HepG2 (cell line): ENCODE measurements at regions not wholly inside any gene's neighbourhood (a gene's known extent, or its start where the extent isn't known, plus 50 kb on each side); places are given as distances from the start of the nearest gene placed in this dataset.

ENCODE experiments used
- EP300 ChIP-seq, 3 experiments: sonication (generic) in 1 of 3; formaldehyde crosslinking in 1 of 3; IDR thresholded peaks; 2 replicates each; pipeline versions ENCODE4 v1.5.1 to v1.6.1; 2011 to 2020; ENCODE audit warnings: low read depth in 2 of 3, low read length in 2 of 3, borderline replicate concordance in 1 of 3, improper control_type of control experiment in 1 of 3, mild to moderate bottlenecking in 1 of 3, missing genetic modification reagents in 1 of 3, moderate library complexity in 1 of 3
- ETV6 ChIP-seq: sonication (generic); formaldehyde crosslinking; conservative IDR thresholded peaks from 2 replicates; pipeline ENCODE4 v1.4.0; 2020; ENCODE audit warnings: missing genetic modification reagents
- KAT8 ChIP-seq: IDR thresholded peaks from 2 replicates; pipeline ENCODE4 v1.6.1; 2016; ENCODE audit warnings: missing genetic modification reagents, missing compliant biosample characterization
- MED8 ChIP-seq: sonication (generic); formaldehyde crosslinking; IDR thresholded peaks from 2 replicates; pipeline ENCODE4 v1.8.1; 2023; ENCODE audit warnings: mild to moderate bottlenecking, missing genetic modification reagents; ENCODE audit not compliant: insufficient replicate concordance
- MTA1 ChIP-seq: sonication (generic); formaldehyde crosslinking; IDR thresholded peaks from 2 replicates; pipeline ENCODE4 v1.4.0; 2020; ENCODE audit warnings: missing genetic modification reagents, mild to moderate bottlenecking, borderline replicate concordance
- MXI1 ChIP-seq: IDR thresholded peaks from 3 replicates; pipeline ENCODE4 v1.6.1; 2012; ENCODE audit warnings: low read depth, low read length, inconsistent platforms, borderline replicate concordance
- NCOR1 ChIP-seq: fragments of 200-600 bp; sonication (generic); IDR thresholded peaks from 2 replicates; pipeline ENCODE4 v1.7.0; 2017; ENCODE audit warnings: antibody characterized with exemption, low read length, borderline replicate concordance
- RFX5 ChIP-seq: IDR thresholded peaks from 2 replicates; pipeline ENCODE4 v1.6.1; 2011; ENCODE audit warnings: low read depth, low read length, improper control_type of control experiment
- ZNF7 ChIP-seq: IDR thresholded peaks from 2 replicates; pipeline ENCODE4 v1.6.1; 2016; ENCODE audit warnings: missing biosample characterization, missing genetic modification reagents
- ZZZ3 ChIP-seq: sonication (generic); formaldehyde crosslinking; IDR thresholded peaks from 2 replicates; pipeline ENCODE4 v1.4.0; 2020; ENCODE audit warnings: missing genetic modification reagents, mild to moderate bottlenecking, borderline replicate concordance
- TF ChIP-seq, protein P1 (sequence below): sonication (generic); formaldehyde crosslinking; IDR thresholded peaks from 2 replicates; pipeline ENCODE4 v1.4.0; 2020; ENCODE audit warnings: mild to moderate bottlenecking, missing genetic modification reagents
- TF ChIP-seq, protein P2 (sequence below): IDR thresholded peaks from 2 replicates; pipeline ENCODE4 v1.6.1; 2016
- TF ChIP-seq, protein P3 (sequence below): sonication (generic); formaldehyde crosslinking; IDR thresholded peaks from 2 replicates; pipeline ENCODE4 v1.8.0; 2022; ENCODE audit warnings: low read depth, missing genetic modification reagents

DNA sequence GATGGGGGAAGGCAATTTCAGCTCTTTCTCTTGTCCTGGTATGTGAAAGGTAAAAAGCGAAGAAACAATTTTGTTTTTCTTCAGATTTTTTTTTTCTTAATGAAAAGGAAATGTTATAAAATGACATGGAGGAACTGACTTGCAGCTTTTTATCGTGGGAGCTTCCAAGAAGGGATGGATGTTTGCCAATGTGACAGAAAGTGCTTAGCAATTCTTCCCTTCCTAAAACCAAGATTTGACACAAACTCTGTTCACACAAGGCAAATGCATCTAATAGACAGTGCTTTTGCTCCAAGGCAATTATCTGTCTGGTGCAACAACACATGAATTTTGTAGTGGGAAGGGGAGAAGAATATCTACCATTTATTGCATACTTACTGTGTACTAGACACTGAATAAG lies 988.5 kb downstream of the CDH11 start:
- TF ChIP-seq MED8 (no peak), ZNF7 (CRISPR knock-in tag) (no peak), KAT8 (no peak), NCOR1 (no peak), ETV6 (CRISPR knock-in tag) (no peak), MTA1 (no peak), EP300 (IDR thresholded peaks at IDR 0.05; ENCODE audit: low read depth in 2 of 2, low read length in 2 of 2) (no peak), EP300 (CRISPR knock-in tag; IDR thresholded peaks at IDR 0.05; ENCODE audit: borderline replicate concordance) (no peak), MXI1 (no peak), ZZZ3 (CRISPR knock-in tag) (no peak), RFX5 (no peak)
- TF ChIP-seq, protein P1, sequence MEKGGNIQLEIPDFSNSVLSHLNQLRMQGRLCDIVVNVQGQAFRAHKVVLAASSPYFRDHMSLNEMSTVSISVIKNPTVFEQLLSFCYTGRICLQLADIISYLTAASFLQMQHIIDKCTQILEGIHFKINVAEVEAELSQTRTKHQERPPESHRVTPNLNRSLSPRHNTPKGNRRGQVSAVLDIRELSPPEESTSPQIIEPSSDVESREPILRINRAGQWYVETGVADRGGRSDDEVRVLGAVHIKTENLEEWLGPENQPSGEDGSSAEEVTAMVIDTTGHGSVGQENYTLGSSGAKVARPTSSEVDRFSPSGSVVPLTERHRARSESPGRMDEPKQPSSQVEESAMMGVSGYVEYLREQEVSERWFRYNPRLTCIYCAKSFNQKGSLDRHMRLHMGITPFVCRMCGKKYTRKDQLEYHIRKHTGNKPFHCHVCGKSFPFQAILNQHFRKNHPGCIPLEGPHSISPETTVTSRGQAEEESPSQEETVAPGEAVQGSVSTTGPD (CRISPR knock-in tag): no peak
- TF ChIP-seq, protein P2, sequence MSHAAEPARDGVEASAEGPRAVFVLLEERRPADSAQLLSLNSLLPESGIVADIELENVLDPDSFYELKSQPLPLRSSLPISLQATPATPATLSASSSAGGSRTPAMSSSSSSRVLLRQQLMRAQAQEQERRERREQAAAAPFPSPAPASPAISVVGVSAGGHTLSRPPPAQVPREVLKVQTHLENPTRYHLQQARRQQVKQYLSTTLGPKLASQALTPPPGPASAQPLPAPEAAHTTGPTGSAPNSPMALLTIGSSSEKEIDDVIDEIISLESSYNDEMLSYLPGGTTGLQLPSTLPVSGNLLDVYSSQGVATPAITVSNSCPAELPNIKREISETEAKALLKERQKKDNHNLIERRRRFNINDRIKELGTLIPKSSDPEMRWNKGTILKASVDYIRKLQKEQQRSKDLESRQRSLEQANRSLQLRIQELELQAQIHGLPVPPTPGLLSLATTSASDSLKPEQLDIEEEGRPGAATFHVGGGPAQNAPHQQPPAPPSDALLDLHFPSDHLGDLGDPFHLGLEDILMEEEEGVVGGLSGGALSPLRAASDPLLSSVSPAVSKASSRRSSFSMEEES: no peak
- TF ChIP-seq, protein P3, sequence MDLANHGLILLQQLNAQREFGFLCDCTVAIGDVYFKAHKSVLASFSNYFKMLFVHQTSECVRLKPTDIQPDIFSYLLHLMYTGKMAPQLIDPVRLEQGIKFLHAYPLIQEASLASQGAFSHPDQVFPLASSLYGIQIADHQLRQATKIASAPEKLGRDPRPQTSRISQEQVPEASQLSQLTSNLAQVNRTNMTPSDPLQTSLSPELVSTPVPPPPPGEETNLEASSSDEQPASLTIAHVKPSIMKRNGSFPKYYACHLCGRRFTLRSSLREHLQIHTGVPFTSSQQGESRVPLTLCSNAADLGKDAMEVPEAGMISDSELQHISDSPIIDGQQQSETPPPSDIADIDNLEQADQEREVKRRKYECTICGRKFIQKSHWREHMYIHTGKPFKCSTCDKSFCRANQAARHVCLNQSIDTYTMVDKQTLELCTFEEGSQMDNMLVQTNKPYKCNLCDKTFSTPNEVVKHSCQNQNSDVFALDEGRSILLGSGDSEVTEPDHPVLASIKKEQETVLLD (CRISPR knock-in tag): no peak
